ENCODE measurements at regions not wholly inside any gene's neighbourhood (a gene's known extent, or its start where the extent isn't known, plus 50 kb on each side); places are given as distances from the start of the nearest gene placed in this dataset.

DNA sequence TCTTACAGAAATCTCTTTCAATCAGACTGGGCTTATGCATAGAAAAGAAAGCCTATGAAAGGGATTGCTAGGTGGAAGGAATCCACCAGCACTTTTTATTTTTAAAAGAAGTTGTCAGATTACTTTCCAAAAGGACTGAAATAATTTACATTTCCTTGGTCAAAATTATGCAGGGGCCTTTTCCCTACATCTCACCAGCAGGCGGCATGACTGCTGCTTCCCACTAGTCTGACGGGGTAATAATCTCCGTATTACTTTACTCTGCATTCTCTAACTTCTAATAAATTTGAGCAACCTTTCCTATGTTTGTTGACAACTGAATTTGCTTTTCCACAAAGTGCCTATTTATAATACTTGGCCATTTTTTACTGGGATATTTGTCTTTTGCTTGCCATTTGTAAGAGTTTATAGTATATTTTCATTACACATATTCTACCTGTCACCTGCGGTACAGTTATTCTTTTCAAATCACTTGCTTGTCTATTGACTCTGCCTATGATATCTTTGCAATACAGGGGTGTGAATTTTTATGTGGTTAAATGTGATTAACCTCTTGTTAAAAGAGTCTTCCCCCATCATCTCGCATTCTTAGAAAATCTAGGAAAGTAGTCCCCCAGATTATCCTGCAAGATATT is 51.9 kb upstream of the USP47 start:
- no peak for DNase-seq

DNA sequence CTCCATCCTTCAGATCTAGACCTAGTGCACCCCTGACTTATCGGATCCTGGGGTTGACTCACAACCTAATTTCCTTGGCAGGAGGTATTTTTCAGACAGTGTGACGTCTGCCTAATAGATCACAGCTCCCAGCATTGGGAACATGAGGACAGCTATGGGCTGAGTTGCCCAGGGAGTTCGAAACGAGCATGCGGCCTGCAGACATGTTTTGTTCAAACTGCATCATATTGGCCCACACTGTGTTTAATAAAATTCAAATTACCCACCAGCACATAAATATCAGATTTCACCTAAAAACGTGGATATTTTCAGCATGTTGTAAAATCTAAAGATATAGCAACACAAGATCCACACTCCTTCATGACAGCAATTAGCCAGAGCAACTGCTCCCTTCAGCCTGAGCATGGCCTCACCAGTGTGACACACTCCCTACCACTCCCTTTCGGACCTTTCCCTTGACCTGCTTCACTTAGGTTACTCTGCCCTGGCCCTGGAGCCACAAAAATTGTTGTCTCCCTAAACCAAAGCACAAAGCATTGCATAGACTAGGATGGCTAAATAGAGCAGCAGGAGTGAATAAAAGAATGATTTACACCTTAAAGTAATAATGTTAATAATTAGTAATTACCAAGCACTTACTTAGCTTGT is 53.6 kb upstream of the USP47 start:
- no peak for DNase-seq

GRCh38 chr11:11787305-11788062 is 54.3 kb upstream of the USP47 start:
- peak; percentile 24 for DNase-seq

DNA sequence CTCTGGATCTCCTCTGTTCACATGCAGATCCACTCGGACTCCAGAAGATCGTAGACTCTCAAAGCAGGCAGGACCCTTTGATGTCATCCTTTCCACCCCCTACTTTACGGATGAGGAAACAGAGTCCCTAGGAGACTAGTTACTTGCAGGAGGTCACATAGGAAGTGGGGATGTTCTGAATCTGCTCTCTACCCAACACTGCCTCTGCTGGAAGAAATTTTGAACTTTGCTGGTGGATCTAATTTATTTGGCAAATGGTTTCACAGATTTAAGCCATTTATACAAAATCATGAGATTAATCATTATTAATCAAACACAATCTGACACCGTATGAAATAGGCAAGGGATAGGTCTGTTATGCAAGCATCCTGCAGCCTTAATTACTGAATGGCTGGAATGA is 55.0 kb upstream of the USP47 start:
- DNase-seq, result no peak

DNA sequence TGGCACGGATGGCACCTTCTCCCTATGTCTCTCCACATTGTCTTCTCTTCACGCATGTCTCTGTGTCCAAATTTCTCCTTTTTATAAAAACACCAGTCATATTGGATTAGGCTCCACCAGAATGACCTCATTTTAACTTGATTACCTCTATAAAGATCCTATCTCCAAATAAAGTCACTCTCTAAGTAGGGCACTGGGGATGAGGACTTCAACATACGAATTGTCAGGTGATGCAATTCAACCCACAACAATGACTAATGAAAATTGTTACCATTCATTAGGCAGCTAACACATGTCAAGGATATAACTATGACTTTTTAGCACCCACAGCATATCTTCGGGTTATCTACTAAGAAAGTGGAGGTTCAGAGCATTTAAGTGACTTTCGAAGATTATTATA is 55.5 kb upstream of the USP47 start:
- DNase-seq, result no peak

DNA sequence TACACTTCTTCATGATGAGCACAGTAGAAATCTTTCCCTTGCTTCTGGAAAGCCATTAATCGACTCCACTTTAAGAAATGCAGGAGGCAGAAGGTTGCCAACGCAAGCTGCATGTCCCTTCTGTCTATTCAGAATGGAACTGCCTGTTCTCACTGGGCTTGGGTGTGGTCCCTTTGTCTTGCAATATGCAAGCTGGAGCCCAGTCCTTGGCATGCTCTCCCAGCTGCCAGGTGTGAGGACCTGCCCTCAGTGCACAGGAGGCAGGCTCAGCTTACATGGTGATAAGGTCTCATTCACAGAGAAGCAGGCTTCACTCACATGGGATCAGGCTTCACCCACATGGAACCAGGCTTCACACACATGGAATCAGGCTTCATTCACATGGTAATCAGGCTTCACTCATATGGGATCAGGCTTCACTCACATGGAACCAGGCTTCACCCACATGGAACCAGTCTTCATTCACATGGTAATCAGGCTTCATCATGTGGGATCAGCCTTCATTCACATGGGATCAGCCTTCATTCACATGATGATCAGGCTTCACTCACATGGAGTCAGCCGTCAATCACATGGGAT is 59.2 kb upstream of the USP47 start:
- DNase-seq, result peak; percentile 83

DNA sequence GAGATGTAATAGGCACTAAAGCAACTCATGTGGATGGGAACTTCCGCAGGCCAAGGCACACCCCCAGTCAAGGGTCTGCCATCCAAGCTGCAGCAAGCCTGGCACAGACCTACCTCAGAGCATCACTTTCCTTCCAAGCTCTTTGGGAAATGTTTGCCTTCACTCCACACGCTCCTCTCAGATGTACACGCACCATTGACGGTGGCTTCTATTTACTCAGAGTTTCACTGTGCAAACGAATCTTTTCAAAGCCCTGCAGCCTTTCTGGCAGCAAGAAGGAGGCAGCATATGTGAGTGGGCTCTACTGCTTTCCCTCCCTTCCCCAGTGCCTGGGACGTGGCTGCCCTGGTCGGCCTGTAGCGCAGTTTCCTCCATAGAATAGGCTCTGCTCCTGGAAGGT is 60.9 kb upstream of the USP47 start:
- DNase-seq, result peak; percentile 98

DNA sequence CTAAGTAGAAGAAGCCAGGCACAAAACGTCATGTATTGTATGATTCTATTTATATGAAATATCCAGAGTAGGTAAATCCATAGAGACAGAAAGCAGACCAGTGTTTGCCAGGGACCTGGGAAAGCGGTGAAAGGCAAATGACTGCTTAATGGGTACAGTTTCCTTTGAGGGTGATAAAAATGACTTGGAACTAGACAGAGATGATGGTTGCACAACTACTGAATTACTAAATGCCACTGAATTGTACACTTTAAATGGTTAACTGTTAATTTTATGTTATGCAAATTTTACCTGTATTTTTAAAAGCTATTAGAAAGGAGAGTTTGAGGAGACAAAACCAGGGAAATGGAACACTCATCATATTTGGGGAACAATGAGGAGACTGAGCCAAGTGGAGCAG is 61.8 kb upstream of the USP47 start:
- DNase-seq, result no peak

DNA sequence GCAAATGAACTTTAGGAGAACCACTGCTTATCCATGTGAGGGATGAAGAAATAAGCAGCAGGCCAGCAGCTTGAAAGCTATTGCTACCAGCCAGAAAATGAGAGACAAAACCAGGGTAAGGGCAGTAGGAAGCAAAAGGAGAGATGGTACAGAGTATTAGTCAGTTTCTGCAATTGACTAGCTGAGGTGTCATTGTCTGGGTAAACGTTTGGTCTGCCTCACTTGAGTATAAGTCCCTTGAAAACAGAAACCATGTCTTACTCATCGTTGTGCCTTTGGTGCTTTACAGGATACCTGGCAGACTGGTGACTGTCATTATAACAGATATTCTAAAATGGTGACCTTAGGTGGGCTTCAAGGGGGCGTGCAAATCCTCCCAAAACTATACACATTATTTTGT is 63.9 kb upstream of the USP47 start:
- DNase-seq, result no peak

DNA sequence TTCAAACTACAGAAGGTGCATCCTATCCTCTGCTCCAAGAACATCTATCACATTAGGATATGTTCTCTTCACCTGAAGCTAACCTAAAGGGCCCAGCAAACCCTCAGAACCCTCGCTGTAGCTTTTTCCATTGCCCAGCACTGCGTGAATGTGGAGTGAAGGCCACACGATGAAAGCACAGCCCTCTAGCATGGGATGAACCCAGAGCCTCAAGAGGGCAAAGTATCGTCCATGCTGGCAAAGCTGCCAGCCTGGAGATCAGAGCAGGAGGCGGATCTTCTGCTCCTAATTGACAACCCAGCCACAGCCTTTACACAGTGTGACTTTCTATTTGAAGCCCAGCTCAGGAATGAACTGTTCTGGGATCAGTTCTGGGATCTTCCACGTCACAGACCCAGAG is 65.1 kb upstream of the USP47 start:
- no peak for DNase-seq

- no peak for DNase-seq
These were observed 66.8 kb upstream of the USP47 start for GRCh38 chr11:11774928-11775327.

GRCh38 chr11:11772865-11773515 is 68.8 kb upstream of the USP47 start:
- no peak for DNase-seq

DNA sequence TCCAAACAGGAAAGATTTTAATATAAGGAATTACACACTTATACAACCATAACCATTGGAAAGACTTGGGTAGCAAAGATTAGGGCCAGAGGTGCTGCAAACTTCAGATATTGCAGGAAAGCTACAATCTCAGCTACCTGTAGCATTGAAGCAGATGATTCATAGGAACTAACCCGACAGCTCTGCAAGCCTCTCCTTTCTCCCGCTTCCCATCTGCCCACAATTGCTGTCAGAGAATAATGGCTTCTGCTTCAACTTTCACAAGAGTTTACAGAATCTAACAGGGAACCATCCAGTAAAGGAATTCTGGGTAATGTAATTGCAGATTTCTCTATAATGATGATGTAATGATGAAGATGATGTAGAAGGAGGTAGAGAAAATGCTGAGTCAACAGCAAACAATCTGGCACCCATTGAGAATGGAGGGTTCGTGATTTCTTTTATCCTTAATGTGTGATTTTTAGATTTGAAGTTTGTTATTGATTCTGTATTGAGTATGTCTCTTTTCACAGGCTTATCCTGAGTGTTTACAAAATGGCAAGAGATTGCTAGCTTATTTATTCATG is 70.8 kb upstream of the USP47 start:
- no peak for DNase-seq

GRCh38 chr11:11770296-11770695 is 71.5 kb upstream of the USP47 start:
- no peak for DNase-seq

GRCh38 chr11:11769782-11770181 is 72.0 kb upstream of the USP47 start:
- DNase-seq, result no peak

DNA sequence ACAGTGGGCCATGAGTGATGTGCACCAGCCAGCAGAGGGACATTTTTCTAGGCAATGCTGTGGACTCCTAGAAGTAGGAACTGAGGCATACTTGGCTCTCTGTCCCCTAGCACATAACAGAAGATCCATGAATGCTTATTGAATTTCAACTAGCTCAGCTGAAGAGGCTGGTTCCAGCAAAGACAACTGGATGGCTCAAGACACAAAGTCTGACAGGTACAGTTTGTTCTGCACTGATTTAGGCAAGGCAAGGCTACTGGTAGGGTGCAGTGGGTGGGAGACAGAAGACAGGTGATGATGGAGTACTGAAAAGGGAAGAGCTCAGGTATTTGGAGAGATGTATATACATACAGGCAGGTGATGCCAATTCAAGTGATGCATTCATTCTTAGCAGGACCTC is 72.4 kb upstream of the USP47 start:
- DNase-seq, result no peak

GRCh38 chr11:11764423-11764803 is 77.4 kb upstream of the USP47 start:
- DNase-seq, result no peak

GRCh38 chr11:11763796-11764422 is 77.9 kb upstream of the USP47 start:
- no peak for DNase-seq

- peak; percentile 58 for DNase-seq
These were observed 80.9 kb upstream of the USP47 start for GRCh38 chr11:11760838-11761237.

GRCh38 chr11:11758603-11759196 is 83.1 kb upstream of the USP47 start:
- no peak for DNase-seq

GRCh38 chr11:11757909-11758308 is 83.9 kb upstream of the USP47 start:
- no peak for DNase-seq

DNA sequence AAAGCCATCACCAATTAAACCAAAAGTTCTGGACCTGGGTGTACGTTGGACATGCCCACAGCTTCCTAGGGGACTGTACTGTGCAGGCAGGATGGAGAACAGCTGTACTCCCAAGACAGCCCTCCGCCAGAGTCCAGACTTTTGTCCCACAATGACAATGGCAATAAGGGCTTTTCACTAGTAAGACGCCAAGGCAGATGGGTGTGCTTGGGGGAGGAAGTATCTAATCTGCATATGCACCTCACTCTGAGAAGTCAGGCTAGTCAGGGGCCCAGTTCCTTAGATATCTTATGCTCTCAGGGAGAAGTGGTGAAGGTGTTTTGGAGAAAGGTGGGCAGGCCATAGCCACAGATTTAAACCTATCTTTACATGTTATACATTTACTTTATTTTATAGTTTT is 85.1 kb upstream of the USP47 start:
- DNase-seq, result no peak

Measured in DMS79 (cell line).